SH-SY5Y (cell line): ENCODE measurements at regions not wholly inside any gene's neighbourhood (a gene's known extent, or its start where the extent isn't known, plus 50 kb on each side); places are given as distances from the start of the nearest gene placed in this dataset.

Experiments
- GATA2 ChIP-seq: IDR thresholded peaks from 2 replicates; pipeline ENCODE4 v1.6.1; 2011; ENCODE audit warnings: mild to moderate bottlenecking, low read depth, low read length
- GATA3 ChIP-seq: IDR thresholded peaks from 2 replicates; pipeline ENCODE4 v1.6.1; 2011; ENCODE audit warnings: low read depth, mild to moderate bottlenecking, low read length, moderate library complexity

DNA sequence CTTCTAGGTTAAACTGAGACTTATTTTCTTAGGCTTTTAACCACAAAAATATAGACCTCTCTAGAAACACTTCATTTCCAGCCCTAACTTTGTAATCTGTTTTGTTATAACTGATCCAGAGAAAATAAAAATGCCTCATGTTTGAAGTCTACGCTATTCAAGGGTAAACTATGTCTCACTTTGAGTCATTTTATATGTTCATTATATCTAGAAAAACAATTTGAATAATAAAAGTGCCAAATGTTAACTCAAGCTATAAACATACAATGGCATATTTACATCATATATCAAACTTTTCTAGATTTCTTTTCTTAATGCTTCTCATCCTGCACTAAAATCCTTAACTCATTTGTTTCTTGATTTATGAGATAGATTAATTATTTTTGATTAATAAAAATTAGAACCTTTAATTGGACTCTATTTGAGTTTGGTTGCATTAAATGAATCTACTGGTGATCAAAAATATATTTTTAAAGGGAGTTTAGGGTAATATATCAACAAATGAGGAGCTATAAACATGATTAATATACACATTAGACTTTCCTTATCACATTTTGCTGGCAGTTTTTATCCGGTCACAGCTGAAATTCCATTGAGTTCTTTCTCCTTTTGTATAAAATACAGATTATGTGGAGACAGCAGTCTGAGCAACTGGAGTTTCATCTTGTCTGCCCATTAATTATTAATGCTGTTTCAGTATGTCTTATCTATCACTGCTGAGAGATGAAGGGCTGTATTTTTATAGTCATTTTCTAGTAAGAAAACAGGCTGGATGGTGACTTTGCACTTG lies 246.5 kb downstream of the TBX18 start:
- TF ChIP-seq GATA3: no peak
- TF ChIP-seq GATA2: no peak
